ENCODE measurements at regions not wholly inside any gene's neighbourhood (a gene's known extent, or its start where the extent isn't known, plus 50 kb on each side); places are given as distances from the start of the nearest gene placed in this dataset. TPM values are rescaled to one million over a fixed set of nuclear protein-coding genes. Genes with fewer than 3 reads are reported as not detected.

Small RNA genes lying in the stretch of these regions (small RNA-seq; reads per million reads assigned to genes)
- gene AC139085.1, result not detected

All from osteoblast (primary cell).